Colonic mucosa (tissue), 4 donors: ENCODE measurements at regions not wholly inside any gene's neighbourhood (a gene's known extent, or its start where the extent isn't known, plus 50 kb on each side); places are given as distances from the start of the nearest gene placed in this dataset.
A peak's percentile ranks its signal among the peaks of the same experiment; 100 is the strongest.

Experiments used
- DNase-seq: peaks from one replicate; pipeline ENCODE4 v3.0.0-alpha.2; 2020
- H3K27ac ChIP-seq: fragments of 200-600 bp; one replicate; pipeline ENCODE4 v1.8.0; 2021
- H3K27me3 ChIP-seq: fragments of 200-600 bp; one replicate; pipeline ENCODE4 v1.8.0; 2021
- H3K36me3 ChIP-seq: fragments of 200-600 bp; one replicate; pipeline ENCODE4 v1.8.0; 2021
- H3K4me1 ChIP-seq: fragments of 200-600 bp; one replicate; pipeline ENCODE4 v1.8.0; 2021; ENCODE audit warnings: mild to moderate bottlenecking
- H3K4me3 ChIP-seq: fragments of 200-600 bp; one replicate; pipeline ENCODE4 v1.8.0; 2021
- H3K9ac ChIP-seq, 2 donors: one replicate each; pipeline ENCODE4 v1.7.0; 2013; ENCODE audit warnings: control low read depth in 2 of 2, low read depth in 2 of 2, low read length in 2 of 2
- H3K9me3 ChIP-seq: fragments of 200-600 bp; one replicate; pipeline ENCODE4 v1.8.0; 2021
- intact Hi-C: fragments of 100-400 bp; cut with DNase I; formaldehyde crosslinking; loops from one replicate; pipeline ENCODE4 v1.14.1; 2022
- TF ChIP-seq, protein P1 (sequence below): fragments of 200-600 bp; IDR thresholded peaks from one replicate; pipeline ENCODE4 v1.8.0; 2022; ENCODE audit warnings: antibody characterized with exemption, mild to moderate bottlenecking
- donor health status: healthy.
- donor health status: DM: no; HTN: no; CAD: no.
- donor health status: DM: no; HTN: no; CAD: no.

DNA sequence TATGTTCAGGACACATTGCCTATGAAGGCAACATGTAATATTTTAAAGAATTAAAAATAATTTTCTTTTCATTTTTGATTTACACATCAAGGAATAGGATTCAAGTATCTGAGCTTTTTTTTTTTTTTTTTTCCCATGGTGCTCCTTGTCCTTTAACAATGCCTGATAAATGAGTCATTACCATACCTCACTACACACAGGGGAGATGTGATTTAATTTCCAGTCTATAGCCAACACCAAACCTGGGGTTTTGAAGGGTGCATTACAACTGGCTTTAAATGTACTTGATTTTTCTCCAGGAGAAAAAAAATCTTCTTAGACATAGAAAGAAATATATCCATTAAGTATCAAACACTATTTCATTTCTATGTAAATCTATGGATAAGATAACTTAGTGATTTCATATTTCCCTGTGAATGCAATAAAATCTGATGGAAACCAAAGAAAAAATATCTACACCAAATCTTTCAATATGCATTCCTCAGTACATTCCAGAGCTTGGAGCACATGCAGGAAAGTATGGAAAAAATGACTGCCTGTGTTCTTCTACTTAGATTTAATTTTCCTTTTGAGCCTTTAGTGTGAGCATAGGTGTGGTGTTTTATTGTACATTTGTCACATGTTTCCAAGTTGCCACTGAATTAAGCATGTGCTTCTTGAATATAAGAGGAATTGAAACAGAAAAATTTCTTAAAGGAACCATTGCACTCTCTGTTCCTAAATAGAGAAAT, 204.8 kb upstream of the MEOX2 start:
- Histone ChIP-seq H3K9me3 (no peaks in the 10 kb centered on the region), H3K36me3 (no peaks in the 10 kb centered on the region), H3K27me3 (no peaks in the 10 kb centered on the region), H3K4me1 (no peaks in the 10 kb centered on the region), H3K4me3 (no peak overlapping the region), H3K27ac (no peak overlapping the region), H3K9ac (no peak overlapping the region)
- intact Hi-C loops = no loop called here
- TF ChIP-seq, protein P1, sequence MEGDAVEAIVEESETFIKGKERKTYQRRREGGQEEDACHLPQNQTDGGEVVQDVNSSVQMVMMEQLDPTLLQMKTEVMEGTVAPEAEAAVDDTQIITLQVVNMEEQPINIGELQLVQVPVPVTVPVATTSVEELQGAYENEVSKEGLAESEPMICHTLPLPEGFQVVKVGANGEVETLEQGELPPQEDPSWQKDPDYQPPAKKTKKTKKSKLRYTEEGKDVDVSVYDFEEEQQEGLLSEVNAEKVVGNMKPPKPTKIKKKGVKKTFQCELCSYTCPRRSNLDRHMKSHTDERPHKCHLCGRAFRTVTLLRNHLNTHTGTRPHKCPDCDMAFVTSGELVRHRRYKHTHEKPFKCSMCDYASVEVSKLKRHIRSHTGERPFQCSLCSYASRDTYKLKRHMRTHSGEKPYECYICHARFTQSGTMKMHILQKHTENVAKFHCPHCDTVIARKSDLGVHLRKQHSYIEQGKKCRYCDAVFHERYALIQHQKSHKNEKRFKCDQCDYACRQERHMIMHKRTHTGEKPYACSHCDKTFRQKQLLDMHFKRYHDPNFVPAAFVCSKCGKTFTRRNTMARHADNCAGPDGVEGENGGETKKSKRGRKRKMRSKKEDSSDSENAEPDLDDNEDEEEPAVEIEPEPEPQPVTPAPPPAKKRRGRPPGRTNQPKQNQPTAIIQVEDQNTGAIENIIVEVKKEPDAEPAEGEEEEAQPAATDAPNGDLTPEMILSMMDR = no peak
- no peak for DNase-seq

DNA sequence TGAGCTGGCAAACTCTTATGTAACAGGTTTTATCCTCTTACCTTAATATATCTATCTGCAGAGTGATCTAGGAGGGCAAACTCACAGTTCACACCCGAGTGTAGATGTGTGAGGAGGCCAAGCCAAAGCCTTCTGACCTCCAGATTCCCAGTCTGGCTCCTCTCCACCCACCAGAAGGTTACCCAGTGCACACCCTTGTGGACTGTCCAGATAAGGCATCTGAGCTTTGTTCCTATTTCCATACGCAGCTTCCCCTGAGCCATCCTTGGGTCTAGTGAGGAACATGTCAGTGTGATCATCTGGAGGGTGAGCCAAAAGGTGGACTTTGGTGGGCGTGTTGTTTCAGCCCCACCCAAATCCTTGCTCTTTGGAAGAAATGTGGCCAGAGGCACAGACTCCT, 203.0 kb upstream of the MEOX2 start:
- Histone ChIP-seq H3K9ac (no peak overlapping the region), H3K27ac (no peak overlapping the region), H3K4me3 (no peak overlapping the region), H3K27me3 (no peaks in the 10 kb centered on the region), H3K36me3 (no peaks in the 10 kb centered on the region), H3K9me3 (no peaks in the 10 kb centered on the region), H3K4me1 (no peaks in the 10 kb centered on the region)
- TF ChIP-seq, protein P1 = no peak
- intact Hi-C loops = no loop called here
- DNase-seq = peak; percentile 21

DNA sequence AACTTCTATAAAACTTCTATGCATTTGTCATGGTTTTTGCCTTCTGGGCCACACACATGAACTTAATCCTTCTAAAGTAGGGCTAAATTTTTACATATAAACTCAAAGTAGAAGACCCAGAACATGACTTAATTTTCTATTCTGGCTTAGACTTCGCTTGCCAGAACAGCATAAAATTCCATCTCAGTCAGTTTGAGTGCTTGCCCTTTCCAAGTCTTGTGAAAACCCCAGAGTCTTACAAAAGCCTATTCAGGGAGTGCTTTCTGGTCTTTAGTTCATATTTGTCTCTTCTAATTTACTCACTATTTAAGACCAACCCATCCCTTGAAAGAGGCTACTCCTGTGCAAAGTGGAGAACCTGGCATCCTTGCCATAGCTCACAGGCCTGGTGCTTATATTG, 201.6 kb upstream of the MEOX2 start:
- H3K4me3 ChIP-seq = no peak overlapping the region
- no peak overlapping the region for H3K9ac ChIP-seq
- no peaks in the 10 kb centered on the region for H3K27me3 ChIP-seq
- no peak for DNase-seq
- TF ChIP-seq, protein P1 = no peak
- no peaks in the 10 kb centered on the region for H3K4me1 ChIP-seq
- intact Hi-C loops = no loop called here
- no peak overlapping the region for H3K27ac ChIP-seq
- no peaks in the 10 kb centered on the region for H3K36me3 ChIP-seq
- H3K9me3 ChIP-seq = no peaks in the 10 kb centered on the region

DNA sequence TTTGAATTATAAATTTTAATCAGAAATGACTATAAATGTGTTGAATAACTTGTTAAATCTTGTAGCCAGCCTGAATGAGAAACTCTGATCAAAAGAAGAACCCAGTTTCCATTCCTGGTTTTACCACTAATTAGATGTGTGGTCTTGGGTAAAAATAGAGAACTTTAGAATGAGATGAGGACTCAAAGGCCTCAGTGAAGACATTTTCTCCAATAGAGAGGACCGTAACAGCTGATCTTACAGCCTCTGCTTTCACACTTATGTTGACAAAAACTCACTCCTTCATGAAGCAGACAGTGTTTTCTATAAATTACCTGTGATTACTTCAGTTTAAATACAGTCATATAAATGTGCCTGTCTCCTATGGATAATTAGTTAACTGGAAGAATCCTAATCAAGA, 200.1 kb upstream of the MEOX2 start:
- no peak for DNase-seq
- intact Hi-C loops = no loop called here
- Histone ChIP-seq H3K4me3 (no peak overlapping the region), H3K27me3 (no peaks in the 10 kb centered on the region), H3K27ac (no peak overlapping the region), H3K36me3 (no peaks in the 10 kb centered on the region), H3K9ac (no peak overlapping the region), H3K9me3 (no peaks in the 10 kb centered on the region), H3K4me1 (no peaks in the 10 kb centered on the region)
- TF ChIP-seq, protein P1 = no peak

DNA sequence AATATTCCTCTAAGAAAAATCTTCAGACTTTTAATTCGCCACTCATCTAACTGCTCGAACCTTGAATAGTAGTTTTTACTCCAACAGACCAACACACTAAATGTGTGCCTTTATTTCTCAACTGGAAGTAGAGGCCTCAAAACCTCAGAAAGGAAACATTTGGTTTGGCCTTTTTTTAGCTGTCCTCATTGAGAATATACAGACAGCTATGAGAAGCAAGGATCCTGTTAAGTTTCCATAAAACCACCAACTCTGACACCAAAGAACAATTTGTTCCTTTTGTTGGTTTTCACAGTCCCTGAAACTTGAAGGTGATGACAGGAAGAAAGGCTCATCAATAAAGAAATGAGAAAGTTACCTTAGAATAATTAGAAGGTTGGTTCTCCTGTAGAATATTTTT, 199.2 kb upstream of the MEOX2 start:
- no peak for DNase-seq
- Histone ChIP-seq H3K9ac (no peak overlapping the region), H3K27me3 (no peaks in the 10 kb centered on the region), H3K9me3 (no peaks in the 10 kb centered on the region), H3K4me1 (no peaks in the 10 kb centered on the region), H3K36me3 (no peaks in the 10 kb centered on the region), H3K4me3 (no peak overlapping the region), H3K27ac (no peak overlapping the region)
- intact Hi-C loops = no loop called here
- TF ChIP-seq, protein P1 = no peak
